H1 (cell line): ENCODE measurements at regions not wholly inside any gene's neighbourhood (a gene's known extent, or its start where the extent isn't known, plus 50 kb on each side); places are given as distances from the start of the nearest gene placed in this dataset.

Source experiments
- CTCF ChIA-PET: fragments of 300-600 bp; sonication (Branson Sonifier 250); formaldehyde crosslinking; loops from one replicate; lab custom pipeline; 2021; ENCODE audit not compliant: partially characterized antibody; lab: Charles Lee
- POLR2A ChIA-PET: fragments of 300-600 bp; sonication (Branson Sonifier 250); formaldehyde crosslinking; loops from one replicate; lab custom pipeline; 2021; ENCODE audit warnings: inconsistent platforms; ENCODE audit not compliant: partially characterized antibody; lab: Charles Lee
- DNase-seq, 2 experiments: peaks; one replicate each; pipeline versions ENCODE4 v3.0.0 to v3.0.0-alpha.2; 2010 to 2022; ENCODE audit warnings: low spot score in 2 of 2, low read depth in 1 of 2, mixed read lengths in 1 of 2
- FAIRE-seq: peaks from 2 replicates; lab custom pipeline; 2011; peaks lifted over from hg19 to GRCh38; lab: Jason Lieb, UNC
- H2AFZ ChIP-seq: 2 replicates; pipeline ENCODE4 v1.8.1; 2012; ENCODE audit warnings: low read length, inconsistent platforms
- H2AK5ac ChIP-seq: 2 replicates; pipeline ENCODE4 v1.6.1; 2013; ENCODE audit warnings: low read depth, low read length
- H2BK120ac ChIP-seq: replicated peaks from 2 replicates; pipeline ENCODE3; 2013; ENCODE audit warnings: low read depth, low read length, inconsistent platforms
- H2BK12ac ChIP-seq: 2 replicates; pipeline ENCODE4 v1.6.1; 2013; ENCODE audit warnings: low read depth, low read length
- H2BK15ac ChIP-seq: 2 replicates; pipeline ENCODE4 v1.6.1; 2013; ENCODE audit warnings: low read length
- H2BK20ac ChIP-seq: 2 replicates; pipeline ENCODE4 v1.6.1; 2013; ENCODE audit warnings: low read length
- H2BK5ac ChIP-seq: 2 replicates; pipeline ENCODE4 v1.6.1; 2013; ENCODE audit warnings: low read depth, low read length
- H3K14ac ChIP-seq: 2 replicates; pipeline ENCODE4 v1.6.1; 2013; ENCODE audit warnings: inconsistent platforms; ENCODE audit not compliant: insufficient read length
- H3K18ac ChIP-seq: 2 replicates; pipeline ENCODE4 v1.6.1; 2013; ENCODE audit warnings: low read length; ENCODE audit errors: extremely low read depth
- H3K23ac ChIP-seq: 2 replicates; pipeline ENCODE4 v1.6.1; 2013; ENCODE audit warnings: inconsistent platforms; ENCODE audit not compliant: insufficient read length
- H3K23me2 ChIP-seq: 2 replicates; pipeline ENCODE4 v1.6.1; 2013; ENCODE audit warnings: low read depth, low read length
- H3K27ac ChIP-seq: 2 replicates; pipeline ENCODE4 v1.6.1; 2011; ENCODE audit warnings: low read depth, low read length, inconsistent platforms
- H3K27me3 ChIP-seq, 4 experiments: replicated peaks in 1 of 4; 1 replicate in 1 of 4; 2 replicates in 3 of 4; pipeline versions ENCODE4 v1.6.1 to v1.8.1; 2011 to 2013; ENCODE audit warnings: low read length in 3 of 4, mild to moderate bottlenecking in 3 of 4, inconsistent platforms in 2 of 4, mixed read lengths in 2 of 4, moderate library complexity in 1 of 4; ENCODE audit not compliant: control insufficient read depth in 3 of 4, insufficient read depth in 3 of 4; ENCODE audit errors: extremely low read depth in 1 of 4
- H3K36me3 ChIP-seq, 4 experiments: 2 replicates each; pipeline versions ENCODE4 v1.6.1 to v1.8.1; 2011 to 2013; ENCODE audit warnings: mild to moderate bottlenecking in 4 of 4, low read length in 3 of 4, moderate library complexity in 2 of 4, control low read depth in 1 of 4, inconsistent platforms in 1 of 4; ENCODE audit not compliant: insufficient read depth in 4 of 4, control insufficient read depth in 2 of 4
- H3K4ac ChIP-seq: replicated peaks from 2 replicates; pipeline ENCODE3; 2013; ENCODE audit warnings: low read length, low read depth, mixed read lengths, inconsistent platforms; ENCODE audit not compliant: insufficient read length
- H3K4me1 ChIP-seq, 4 experiments: replicated peaks in 1 of 4; 1 replicate in 1 of 4; 2 replicates in 3 of 4; pipeline versions ENCODE4 v1.6.1 to v1.8.1; 2011 to 2013; ENCODE audit warnings: low read length in 3 of 4, inconsistent platforms in 2 of 4, mixed read lengths in 1 of 4; ENCODE audit not compliant: insufficient read depth in 4 of 4, control insufficient read depth in 3 of 4
- H3K4me2 ChIP-seq, 2 experiments: 2 replicates each; pipeline versions ENCODE4 v1.6.1 to v1.8.1; 2011 to 2013; ENCODE audit warnings: low read depth in 2 of 2, low read length in 2 of 2, control low read depth in 1 of 2, inconsistent platforms in 1 of 2, mild to moderate bottlenecking in 1 of 2; ENCODE audit not compliant: insufficient read depth in 1 of 2
- H3K4me3 ChIP-seq, 4 experiments: fragments of 200-600, 300-600 bp in 1 of 4; sonication (generic), shearing (Covaris generic), sonication (Bioruptor Twin) in 1 of 4; 2 replicates each; pipeline versions ENCODE4 v1.5.1 to v1.8.1; 2011 to 2016; ENCODE audit warnings: low read length in 4 of 4, low read depth in 3 of 4, control low read depth in 2 of 4, inconsistent platforms in 2 of 4, mild to moderate bottlenecking in 2 of 4, mixed read lengths in 1 of 4, moderate library complexity in 1 of 4; ENCODE audit not compliant: insufficient read depth in 2 of 4; ENCODE audit errors: extremely low read depth in 1 of 4
- H3K56ac ChIP-seq: replicated peaks from 2 replicates; pipeline ENCODE3; 2013; ENCODE audit warnings: low read depth, mild to moderate bottlenecking, mixed read lengths, low read length, inconsistent platforms; ENCODE audit not compliant: insufficient read length
- H3K79me1 ChIP-seq: 2 replicates; pipeline ENCODE4 v1.6.1; 2013; ENCODE audit warnings: low read depth, low read length, control low read depth
- H3K79me2 ChIP-seq, 2 experiments: 2 replicates each; pipeline versions ENCODE4 v1.6.1 to v1.8.1; 2012 to 2013; ENCODE audit warnings: low read length in 2 of 2, mild to moderate bottlenecking in 2 of 2, inconsistent platforms in 1 of 2; ENCODE audit not compliant: insufficient read depth in 2 of 2, control insufficient read depth in 1 of 2
- H3K9ac ChIP-seq, 4 experiments: replicated peaks in 1 of 4; 1 replicate in 1 of 4; 2 replicates in 3 of 4; pipeline versions ENCODE4 v1.6.1 to v1.8.1; 2011 to 2013; ENCODE audit warnings: low read depth in 3 of 4, low read length in 3 of 4, control low read depth in 2 of 4, mild to moderate bottlenecking in 2 of 4, moderate library complexity in 2 of 4, inconsistent platforms in 1 of 4; ENCODE audit errors: extremely low read depth in 1 of 4
- H3K9me3 ChIP-seq, 2 experiments: 2 replicates each; pipeline versions ENCODE4 v1.6.1 to v1.8.1; 2012 to 2013; ENCODE audit warnings: mild to moderate bottlenecking in 2 of 2, moderate library complexity in 2 of 2, control low read depth in 1 of 2, inconsistent platforms in 1 of 2, low read depth in 1 of 2, low read length in 1 of 2, mixed read lengths in 1 of 2; ENCODE audit not compliant: insufficient read depth in 2 of 2
- H4K20me1 ChIP-seq, 2 experiments: replicated peaks in 1 of 2; 2 replicates each; pipeline versions ENCODE3 to v1.8.1; 2011 to 2013; ENCODE audit warnings: inconsistent platforms in 2 of 2, low read length in 2 of 2, mild to moderate bottlenecking in 1 of 2; ENCODE audit not compliant: insufficient read depth in 2 of 2, control insufficient read depth in 1 of 2
- H4K5ac ChIP-seq: 2 replicates; pipeline ENCODE4 v1.6.1; 2013; ENCODE audit warnings: low read length, low read depth, mixed read lengths, inconsistent platforms; ENCODE audit not compliant: insufficient read length
- H4K8ac ChIP-seq: 2 replicates; pipeline ENCODE4 v1.8.0; 2013; ENCODE audit warnings: mild to moderate bottlenecking, moderate library complexity, low read length, inconsistent platforms; ENCODE audit not compliant: insufficient read depth; ENCODE audit errors: extremely low read depth
- H4K91ac ChIP-seq: replicated peaks from 2 replicates; pipeline ENCODE3; 2013; ENCODE audit warnings: low read length, mixed read lengths, inconsistent platforms; ENCODE audit not compliant: insufficient read length
- ASH2L ChIP-seq: fragments of 200-600, 300-600 bp; sonication (generic); IDR thresholded peaks from one replicate; pipeline ENCODE4 v1.7.1; 2017; ENCODE audit warnings: low read length
- BRCA1 ChIP-seq: IDR thresholded peaks from 2 replicates; pipeline ENCODE4 v1.6.1; 2012; ENCODE audit warnings: low read depth, low read length, improper control_type of control experiment
- CBX8 ChIP-seq: fragments of 300-800, 300-1000 bp; sonication (generic); IDR thresholded peaks from 2 replicates; pipeline ENCODE4 v1.7.1; 2016; ENCODE audit warnings: low read depth, low read length, borderline replicate concordance
- CHD1 ChIP-seq: IDR thresholded peaks from 2 replicates; pipeline ENCODE4 v1.6.1; 2012; ENCODE audit warnings: low read depth, low read length, improper control_type of control experiment
- CTBP2 ChIP-seq: IDR thresholded peaks from 2 replicates; pipeline ENCODE4 v1.7.0; 2011; ENCODE audit warnings: borderline replicate concordance, mild to moderate bottlenecking, moderate library complexity, mixed read lengths, low read length; ENCODE audit not compliant: insufficient read depth, insufficient read length
- EP300 ChIP-seq, 2 experiments: IDR thresholded peaks; 1 replicate in 1 of 2; 2 replicates in 1 of 2; pipeline ENCODE4 v1.6.1; 2011 to 2012; ENCODE audit warnings: low read depth in 2 of 2, low read length in 2 of 2, mild to moderate bottlenecking in 2 of 2, borderline replicate concordance in 1 of 2, inconsistent platforms in 1 of 2, moderate library complexity in 1 of 2
- FOSL1 ChIP-seq: IDR thresholded peaks from 2 replicates; pipeline ENCODE4 v1.6.1; 2011; ENCODE audit warnings: mild to moderate bottlenecking, low read depth, low read length, moderate library complexity; ENCODE audit not compliant: insufficient read depth
- KDM1A ChIP-seq: fragments of 200-600, 300-600 bp; sonication (generic); IDR thresholded peaks from 2 replicates; pipeline ENCODE4 v1.7.1; 2016; ENCODE audit warnings: mild to moderate bottlenecking, low read length, borderline replicate concordance
- KDM4A ChIP-seq: IDR thresholded peaks from one replicate; pipeline ENCODE4 v1.7.1; 2012; ENCODE audit warnings: low read depth, mild to moderate bottlenecking, moderate library complexity, low read length, inconsistent platforms; ENCODE audit not compliant: severe bottlenecking
- POU5F1 ChIP-seq: IDR thresholded peaks from 2 replicates; pipeline ENCODE4 v1.6.1; 2011; ENCODE audit warnings: low read depth, mild to moderate bottlenecking, low read length, moderate library complexity
- RXRA ChIP-seq: IDR thresholded peaks from 2 replicates; pipeline ENCODE4 v1.6.1; 2011; ENCODE audit warnings: low read depth, mild to moderate bottlenecking, low read length, moderate library complexity; ENCODE audit not compliant: insufficient read depth
- SIN3A ChIP-seq, 2 experiments: IDR thresholded peaks in 1 of 2; conservative IDR thresholded peaks in 1 of 2; 2 replicates each; pipeline ENCODE4 v1.6.1; 2011 to 2012; ENCODE audit warnings: low read length in 2 of 2, improper control_type of control experiment in 1 of 2, low read depth in 1 of 2, mild to moderate bottlenecking in 1 of 2
- SIRT6 ChIP-seq: IDR thresholded peaks from one replicate; pipeline ENCODE4 v1.7.1; 2012; ENCODE audit warnings: low read length, inconsistent platforms
- SRF ChIP-seq: IDR thresholded peaks from 2 replicates; pipeline ENCODE4 v1.6.1; 2011; ENCODE audit warnings: mild to moderate bottlenecking, low read depth, low read length, moderate library complexity
- WGBS, 2 experiments: shearing (Covaris generic) in 1 of 2; methylation state at CpG; one replicate each; pipeline versions ENCODE4 v1.1.6 to v1.1.7; 2013 to 2015; ENCODE audit warnings: low lambda C conversion rate in 2 of 2, mixed read lengths in 2 of 2, inconsistent platforms in 1 of 2, low coverage in 1 of 2, missing lambda C conversion rate in 1 of 2; ENCODE audit not compliant: insufficient replicate concordance in 2 of 2, insufficient coverage in 1 of 2, insufficient read length in 1 of 2; ENCODE audit errors: extremely low coverage in 1 of 2, missing lambda C conversion rate in 1 of 2; 5-methylcytosine and 5-hydroxymethylcytosine counted together

- H3K4me3 ChIP-seq, result no peak overlapping the region
- 89% methylated on average over 1 of the region's 1 CpG; no CpG with 5 or more reads in 1 of the 2 experiments for WGBS, 2 experiments
These were observed 195.7 kb upstream of the MMADHC start for GRCh38 chr2:149783284-149783683.

More at GRCh38 chr2:149783284-149783683, 195.7 kb upstream of the MMADHC start:
- no peak overlapping the region for H4K8ac ChIP-seq
- H4K5ac ChIP-seq, result no peak overlapping the region
- H3K27ac ChIP-seq, result no peak overlapping the region
- DNase-seq (no peak), FAIRE-seq (no peak)
- no peak overlapping the region for H3K14ac ChIP-seq
- no peak overlapping the region for H3K9ac ChIP-seq
- H2BK15ac ChIP-seq, result no peak overlapping the region
- no peaks in the 10 kb centered on the region for H3K23me2 ChIP-seq
- H2BK120ac ChIP-seq, result no peak overlapping the region
- H2BK12ac ChIP-seq, result no peak overlapping the region
- no peak overlapping the region for H3K18ac ChIP-seq
- no peak overlapping the region for H3K4me2 ChIP-seq
- H3K27me3 ChIP-seq, result no peaks in the 10 kb centered on the region
- H3K4me1 ChIP-seq, result no peaks in the 10 kb centered on the region
- H4K20me1 ChIP-seq, result no peaks in the 10 kb centered on the region
- no peak overlapping the region for H3K56ac ChIP-seq
- CTCF ChIA-PET, result no interaction called here
- no peaks in the 10 kb centered on the region for H3K79me2 ChIP-seq
- no peak overlapping the region for H3K4ac ChIP-seq
- no peak overlapping the region for H3K23ac ChIP-seq
- no peaks in the 10 kb centered on the region for H3K9me3 ChIP-seq
- no peak overlapping the region for H2BK5ac ChIP-seq
- H3K36me3 ChIP-seq, result no peaks in the 10 kb centered on the region
- no peak overlapping the region for H4K91ac ChIP-seq
- POLR2A ChIA-PET, result no interaction called here
- no peak for TF ChIP-seq KDM4A
- TF ChIP-seq ASH2L, result no peak
- TF ChIP-seq CBX8, result no peak
- TF ChIP-seq EP300 (IDR thresholded peaks at IDR 0.05; ENCODE audit: borderline replicate concordance in 1 of 2, low read depth in 2 of 2, low read length in 2 of 2), result no peak
- no peak for TF ChIP-seq CHD1
- TF ChIP-seq FOSL1, result no peak
- TF ChIP-seq CTBP2, result no peak
- no peak for TF ChIP-seq KDM1A
- no peak for TF ChIP-seq BRCA1
- TF ChIP-seq POU5F1, result no peak
- TF ChIP-seq SIN3A (conservative IDR thresholded peaks at IDR 0.05 in 1 of 2, IDR thresholded peaks at IDR 0.05 in 1 of 2; ENCODE audit: low read depth in 1 of 2, low read length in 2 of 2), result no peak
- no peak for TF ChIP-seq SIRT6
- TF ChIP-seq RXRA, result no peak
- TF ChIP-seq SRF, result no peak
- TF ChIP-seq, all 59 proteins: peak for 0
- Histone ChIP-seq H3K79me1 (no peaks in the 10 kb centered on the region), H2AK5ac (no peak overlapping the region), H2AFZ (no peak overlapping the region), H2BK20ac (no peak overlapping the region)
